GM12864 (cell line): ENCODE measurements at regions not wholly inside any gene's neighbourhood (a gene's known extent, or its start where the extent isn't known, plus 50 kb on each side); places are given as distances from the start of the nearest gene placed in this dataset.
"Not testable (repeated sequence)": the region's sequence is repeated elsewhere in the genome, so short reads cannot be mapped to it uniquely, and the experiment has no call there.

Source experiments
- DNase-seq: peaks from one replicate; pipeline ENCODE4 v3.0.0-alpha.2; 2011; ENCODE audit warnings: low read depth
- H3K4me3 ChIP-seq: 2 replicates; pipeline ENCODE4 v1.5.1; 2011; ENCODE audit warnings: mild to moderate bottlenecking, low read depth, low read length, control low read depth
- TF ChIP-seq, protein P1 (sequence below): IDR thresholded peaks from 2 replicates; pipeline ENCODE4 v1.5.1; 2011; ENCODE audit warnings: low read depth, mild to moderate bottlenecking, moderate library complexity, low read length, control low read depth, inconsistent platforms; ENCODE audit errors: missing control alignments

DNA sequence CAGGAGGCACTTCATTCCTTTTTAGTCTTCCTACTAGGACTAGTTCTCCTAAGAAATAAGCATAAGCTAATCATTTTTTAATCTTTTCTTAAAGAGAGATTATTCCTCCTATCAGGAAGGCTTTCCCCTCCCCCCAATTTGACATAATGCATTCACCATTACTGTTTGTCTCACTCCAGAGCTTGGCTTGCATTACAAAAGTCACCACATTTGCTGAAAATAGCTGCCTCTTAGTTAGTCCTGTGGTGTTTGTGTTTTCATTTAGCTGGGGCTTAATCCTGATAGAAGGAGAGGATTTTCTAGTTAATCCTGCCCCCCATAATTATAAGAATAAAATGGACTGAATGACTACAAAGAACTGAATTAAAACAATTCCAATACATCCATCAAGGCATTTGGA is 307.1 kb upstream of the RRP15 start:
- TF ChIP-seq, protein P1, sequence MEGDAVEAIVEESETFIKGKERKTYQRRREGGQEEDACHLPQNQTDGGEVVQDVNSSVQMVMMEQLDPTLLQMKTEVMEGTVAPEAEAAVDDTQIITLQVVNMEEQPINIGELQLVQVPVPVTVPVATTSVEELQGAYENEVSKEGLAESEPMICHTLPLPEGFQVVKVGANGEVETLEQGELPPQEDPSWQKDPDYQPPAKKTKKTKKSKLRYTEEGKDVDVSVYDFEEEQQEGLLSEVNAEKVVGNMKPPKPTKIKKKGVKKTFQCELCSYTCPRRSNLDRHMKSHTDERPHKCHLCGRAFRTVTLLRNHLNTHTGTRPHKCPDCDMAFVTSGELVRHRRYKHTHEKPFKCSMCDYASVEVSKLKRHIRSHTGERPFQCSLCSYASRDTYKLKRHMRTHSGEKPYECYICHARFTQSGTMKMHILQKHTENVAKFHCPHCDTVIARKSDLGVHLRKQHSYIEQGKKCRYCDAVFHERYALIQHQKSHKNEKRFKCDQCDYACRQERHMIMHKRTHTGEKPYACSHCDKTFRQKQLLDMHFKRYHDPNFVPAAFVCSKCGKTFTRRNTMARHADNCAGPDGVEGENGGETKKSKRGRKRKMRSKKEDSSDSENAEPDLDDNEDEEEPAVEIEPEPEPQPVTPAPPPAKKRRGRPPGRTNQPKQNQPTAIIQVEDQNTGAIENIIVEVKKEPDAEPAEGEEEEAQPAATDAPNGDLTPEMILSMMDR, result no peak
- no peak for DNase-seq
- H3K4me3 ChIP-seq, result no peak overlapping the region

DNA sequence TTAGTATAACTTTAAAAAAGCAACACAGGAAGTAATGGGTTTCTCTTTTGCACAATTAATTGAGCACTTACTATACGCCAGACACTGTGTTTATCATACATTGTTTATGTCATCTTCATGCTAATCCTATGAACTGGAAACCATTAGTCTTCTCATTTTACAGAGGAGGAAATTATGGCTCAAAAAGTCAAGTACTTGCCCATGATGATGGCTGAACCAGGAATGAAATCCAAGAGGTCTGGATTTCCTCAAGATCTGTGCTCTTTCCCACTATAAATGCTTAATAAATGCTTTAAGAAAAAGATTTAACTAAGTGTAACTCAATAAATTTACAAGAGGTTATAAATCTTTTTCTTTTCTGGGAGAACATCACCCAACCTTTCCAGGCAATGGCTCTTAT is 303.7 kb upstream of the RRP15 start:
- no peak overlapping the region for H3K4me3 ChIP-seq
- TF ChIP-seq, protein P1, result no peak
- no peak for DNase-seq

DNA sequence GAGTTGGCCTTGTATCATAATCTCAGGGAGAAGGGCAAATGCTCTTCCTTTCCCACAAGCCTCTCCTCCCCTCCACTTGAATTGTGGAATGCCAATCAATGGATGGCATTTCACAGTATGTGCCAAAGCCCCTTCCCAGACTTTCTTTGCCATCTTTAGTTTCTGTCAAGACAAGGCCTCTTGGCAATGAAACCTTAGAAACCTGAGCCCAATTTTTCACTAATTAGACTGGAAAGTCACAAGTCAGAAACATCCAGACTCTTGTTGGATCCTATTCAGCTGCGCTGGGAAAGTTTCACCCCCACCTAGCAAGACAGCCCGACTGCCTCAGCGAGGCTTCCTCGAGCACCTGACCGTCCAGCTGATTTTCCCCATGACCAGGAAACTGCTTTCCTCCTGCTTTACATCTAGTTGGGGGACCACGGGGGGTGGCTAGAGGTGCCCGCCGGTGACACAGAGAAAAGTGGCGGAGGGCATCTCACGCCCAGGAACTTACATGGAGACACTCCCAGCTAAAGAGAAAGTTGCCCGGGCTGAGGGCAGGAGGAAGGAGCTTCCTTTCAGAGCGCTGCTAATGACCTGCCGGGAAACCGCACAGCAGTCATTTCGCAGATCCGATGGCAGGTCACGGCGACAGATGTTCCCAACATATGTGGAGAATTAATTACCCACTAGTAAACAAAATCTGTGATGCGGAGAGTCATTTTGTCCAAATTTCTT is 302.6 kb upstream of the RRP15 start:
- H3K4me3 ChIP-seq, result no peak overlapping the region
- TF ChIP-seq, protein P1, result no peak
- DNase-seq, result no peak

DNA sequence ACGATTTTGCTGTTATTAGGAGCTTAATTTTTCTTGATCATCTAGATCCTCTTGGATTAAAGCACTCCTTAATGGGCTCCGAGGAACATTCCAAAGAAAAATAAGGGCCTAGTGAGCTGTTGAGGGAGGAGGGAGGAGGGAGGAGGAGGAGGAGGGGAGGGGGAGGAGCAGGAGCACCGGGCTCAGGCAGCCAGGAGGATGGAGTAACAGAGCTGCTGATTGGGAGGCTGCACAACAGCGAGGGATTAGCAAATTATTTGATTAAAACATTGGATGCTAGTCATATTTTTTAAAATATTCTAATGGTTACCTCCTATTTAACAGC is 302.1 kb upstream of the RRP15 start:
- no peak overlapping the region for H3K4me3 ChIP-seq
- DNase-seq, result no peak
- TF ChIP-seq, protein P1, result no peak

DNA sequence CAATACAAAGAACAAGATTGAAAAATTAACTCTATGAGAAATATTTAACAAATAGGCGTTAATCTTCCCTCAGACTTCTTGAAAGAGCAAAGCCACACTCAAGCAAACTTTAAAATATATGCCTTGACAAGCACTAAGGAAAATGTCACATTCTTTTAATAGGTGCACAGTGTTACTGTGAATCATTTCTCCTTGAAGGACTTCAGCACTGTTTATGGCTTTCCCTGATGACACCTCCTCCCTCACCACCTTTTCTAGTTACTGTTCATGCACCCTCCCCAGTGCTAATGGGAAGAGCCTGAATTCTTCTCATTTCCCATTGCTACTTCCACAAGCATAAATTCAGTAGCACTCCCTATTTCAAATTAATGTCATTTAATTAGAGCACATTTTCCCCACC is 299.5 kb upstream of the RRP15 start:
- TF ChIP-seq, protein P1, result no peak
- no peak overlapping the region for H3K4me3 ChIP-seq
- DNase-seq, result no peak

DNA sequence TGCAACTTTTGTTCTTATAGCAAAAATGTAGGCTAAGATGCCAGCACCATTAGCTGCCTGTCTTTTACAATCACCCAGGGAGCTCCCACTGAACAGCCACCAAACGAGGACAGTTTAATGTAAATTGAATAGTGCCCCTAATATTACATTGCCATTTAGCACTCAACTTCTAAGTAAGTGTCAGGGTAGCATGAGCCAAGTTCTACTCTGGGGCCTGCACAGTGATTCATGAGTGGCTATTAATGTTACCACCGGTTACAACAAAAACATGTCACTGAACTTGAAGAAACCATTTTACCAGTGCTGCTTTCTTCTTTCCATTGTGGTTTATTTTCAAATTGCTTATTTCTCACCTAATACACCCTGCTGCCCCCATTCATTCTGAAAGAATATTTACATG is 295.6 kb upstream of the RRP15 start:
- H3K4me3 ChIP-seq, result no peak overlapping the region
- TF ChIP-seq, protein P1, result no peak
- DNase-seq, result no peak

DNA sequence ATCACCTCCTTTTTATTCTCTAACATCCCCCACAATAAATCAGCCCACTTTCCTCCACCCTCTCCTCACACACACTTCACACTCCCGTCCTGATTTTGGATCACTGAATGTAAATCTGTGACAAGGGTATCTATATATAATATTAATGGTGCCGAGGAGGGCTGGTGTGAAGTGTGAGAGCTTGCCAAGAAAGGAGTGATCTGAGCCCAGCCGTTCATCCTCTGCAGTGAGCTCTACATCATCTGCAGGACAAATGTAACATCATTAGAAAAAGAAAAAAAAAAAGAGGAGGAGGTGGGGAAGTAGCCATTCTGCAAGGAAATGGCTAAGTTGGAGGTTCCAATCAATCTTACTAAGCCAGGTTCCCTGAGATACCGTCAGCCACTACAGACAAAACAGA is 291.7 kb upstream of the RRP15 start:
- H3K4me3 ChIP-seq, result no peak overlapping the region
- DNase-seq, result no peak
- TF ChIP-seq, protein P1, result no peak

DNA sequence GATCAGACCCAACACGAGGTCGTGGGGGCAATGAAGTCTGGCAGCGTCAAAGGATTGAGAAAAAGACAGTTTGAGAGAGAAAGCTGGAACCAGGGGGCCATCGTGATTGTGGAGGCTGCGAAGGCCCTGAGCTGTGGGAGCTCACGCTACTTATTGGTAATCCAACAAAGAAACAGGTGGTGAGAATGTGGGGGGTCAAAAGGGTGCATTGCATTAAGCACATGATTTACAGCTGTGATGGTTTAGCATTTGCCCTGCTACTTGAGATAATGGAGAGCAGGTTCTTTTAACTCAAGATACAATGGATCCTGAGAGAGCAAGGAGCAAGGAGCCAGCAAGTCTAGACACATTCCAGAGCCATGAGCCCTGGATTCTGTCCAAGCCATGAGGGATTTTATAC is 276.8 kb upstream of the RRP15 start:
- DNase-seq, result not testable (repeated sequence)

DNA sequence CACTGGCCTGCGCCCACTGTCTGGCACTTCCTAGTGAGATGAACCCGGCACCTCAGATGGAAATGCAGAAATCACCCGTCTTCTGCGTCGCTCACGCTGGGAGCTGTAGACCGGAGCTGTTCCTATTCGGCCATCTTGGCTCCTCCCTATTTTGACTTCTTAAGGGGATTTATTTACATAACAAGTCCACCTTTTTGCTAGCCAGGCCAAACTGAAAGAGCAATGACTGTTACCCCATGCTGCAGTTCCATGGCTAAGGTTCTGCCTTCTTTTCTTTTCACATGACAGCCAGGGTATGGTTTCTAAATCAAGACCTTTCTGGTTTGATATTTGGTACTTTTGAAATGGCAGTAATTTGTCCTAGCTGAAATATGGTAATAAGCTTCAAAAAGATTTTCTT is 270.0 kb upstream of the RRP15 start:
- DNase-seq, H3K4me3 ChIP-seq: not testable (repeated sequence)

More for the DNA sequence above, 276.8 kb upstream of the RRP15 start:
- H3K4me3 ChIP-seq, result not testable (repeated sequence)
